Breast epithelium (tissue), 3 donors: ENCODE measurements at regions not wholly inside any gene's neighbourhood (a gene's known extent, or its start where the extent isn't known, plus 50 kb on each side); places are given as distances from the start of the nearest gene placed in this dataset.

Experiments
- CTCF ChIP-seq, 3 donors: fragments of 450-650 bp; IDR thresholded peaks; one replicate each; pipeline ENCODE4 v1.5.1; 2016 to 2017; ENCODE audit warnings: antibody characterized with exemption in 3 of 3, mild to moderate bottlenecking in 3 of 3, moderate library complexity in 3 of 3
- POLR2A ChIP-seq: fragments of 450-650 bp; IDR thresholded peaks from one replicate; pipeline ENCODE4 v1.6.1; 2016; ENCODE audit warnings: antibody characterized with exemption, mild to moderate bottlenecking, moderate library complexity

- TF ChIP-seq CTCF (IDR thresholded peaks at IDR 0.05) (no peak), POLR2A (no peak)
Observed at GRCh38 chr18:46360102-46360699, 256.0 kb downstream of the HAUS1 start.
